ENCODE measurements at regions not wholly inside any gene's neighbourhood (a gene's known extent, or its start where the extent isn't known, plus 50 kb on each side); places are given as distances from the start of the nearest gene placed in this dataset.

GRCh38 chr2:126482582-126483464, 173.1 kb upstream of the GYPC start:
- TF ChIP-seq POLR2A (IDR thresholded peaks at IDR 0.05): no peak
- TF ChIP-seq POLR2AphosphoS5 (IDR thresholded peaks at IDR 0.05): no peak
- TF ChIP-seq, protein P1, sequence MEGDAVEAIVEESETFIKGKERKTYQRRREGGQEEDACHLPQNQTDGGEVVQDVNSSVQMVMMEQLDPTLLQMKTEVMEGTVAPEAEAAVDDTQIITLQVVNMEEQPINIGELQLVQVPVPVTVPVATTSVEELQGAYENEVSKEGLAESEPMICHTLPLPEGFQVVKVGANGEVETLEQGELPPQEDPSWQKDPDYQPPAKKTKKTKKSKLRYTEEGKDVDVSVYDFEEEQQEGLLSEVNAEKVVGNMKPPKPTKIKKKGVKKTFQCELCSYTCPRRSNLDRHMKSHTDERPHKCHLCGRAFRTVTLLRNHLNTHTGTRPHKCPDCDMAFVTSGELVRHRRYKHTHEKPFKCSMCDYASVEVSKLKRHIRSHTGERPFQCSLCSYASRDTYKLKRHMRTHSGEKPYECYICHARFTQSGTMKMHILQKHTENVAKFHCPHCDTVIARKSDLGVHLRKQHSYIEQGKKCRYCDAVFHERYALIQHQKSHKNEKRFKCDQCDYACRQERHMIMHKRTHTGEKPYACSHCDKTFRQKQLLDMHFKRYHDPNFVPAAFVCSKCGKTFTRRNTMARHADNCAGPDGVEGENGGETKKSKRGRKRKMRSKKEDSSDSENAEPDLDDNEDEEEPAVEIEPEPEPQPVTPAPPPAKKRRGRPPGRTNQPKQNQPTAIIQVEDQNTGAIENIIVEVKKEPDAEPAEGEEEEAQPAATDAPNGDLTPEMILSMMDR (IDR thresholded peaks at IDR 0.05): no peak
- TF ChIP-seq EP300 (IDR thresholded peaks at IDR 0.05): no peak
- DNase-seq: peak in 1 of 2 donors; percentile 37
- H3K4me1 ChIP-seq: no peaks in the 10 kb centered on the region
- ATAC-seq (ENCODE audit: low FRiP score in 2 of 2): peak in 1 of 2 donors; percentile 11
- H3K27me3 ChIP-seq: no peaks in the 10 kb centered on the region
- H3K9me3 ChIP-seq: no peaks in the 10 kb centered on the region
- H3K4me3 ChIP-seq: no peak overlapping the region
- no peak overlapping the region for H3K27ac ChIP-seq
- 84 to 92% methylated on average over 11 to 19 of the region's 19 CpGs for WGBS, 2 donors
- H3K36me3 ChIP-seq: no peaks in the 10 kb centered on the region

DNA sequence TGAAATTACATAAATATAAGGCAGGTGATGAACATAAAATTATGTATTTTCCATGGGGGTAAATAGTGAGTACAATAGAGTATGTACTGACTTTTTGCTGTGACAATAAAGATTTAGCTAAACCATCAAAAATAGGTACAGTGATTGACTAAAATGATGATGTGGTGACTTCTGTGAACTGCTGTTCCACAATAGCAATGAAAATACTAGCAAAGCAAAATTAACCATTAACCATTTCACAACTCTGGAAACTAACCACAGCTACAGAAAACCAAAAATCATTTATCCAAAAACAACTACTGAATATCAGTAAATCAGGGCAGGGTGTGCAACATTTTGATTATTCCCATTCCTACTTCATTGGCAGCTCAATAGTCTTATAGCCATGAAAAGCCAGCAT, 161.4 kb upstream of the GYPC start:
- DNase-seq: no peak
- ATAC-seq (ENCODE audit: low FRiP score in 2 of 2): no peak
- no peaks in the 10 kb centered on the region for H3K27me3 ChIP-seq
- H3K9me3 ChIP-seq: peaks cover 0 to 11% (median 5%) of the 10 kb centered on the region in 4 donors
- TF ChIP-seq EP300 (IDR thresholded peaks at IDR 0.05): no peak
- no peak for TF ChIP-seq POLR2A (IDR thresholded peaks at IDR 0.05)
- TF ChIP-seq POLR2AphosphoS5 (IDR thresholded peaks at IDR 0.05): no peak
- TF ChIP-seq, protein P1 (IDR thresholded peaks at IDR 0.05): no peak
- H3K36me3 ChIP-seq: no peaks in the 10 kb centered on the region
- no peak overlapping the region for H3K4me3 ChIP-seq
- no peaks in the 10 kb centered on the region for H3K4me1 ChIP-seq
- no peak overlapping the region for H3K27ac ChIP-seq

- Histone ChIP-seq H3K4me3 (no peak overlapping the region), H3K27ac (no peak overlapping the region), H3K9me3 (peaks cover 0 to 11% (median 5%) of the 10 kb centered on the region in 4 donors), H3K36me3 (no peaks in the 10 kb centered on the region), H3K27me3 (no peaks in the 10 kb centered on the region), H3K4me1 (no peaks in the 10 kb centered on the region)
- WGBS, 2 donors: 58 to 60% methylated on average over 2 of the region's 2 CpGs
- ATAC-seq (ENCODE audit: low FRiP score in 2 of 2): no peak
- DNase-seq: no peak
- TF ChIP-seq POLR2AphosphoS5 (IDR thresholded peaks at IDR 0.05) (no peak), POLR2A (IDR thresholded peaks at IDR 0.05) (no peak), EP300 (IDR thresholded peaks at IDR 0.05) (no peak)
- TF ChIP-seq, protein P1 (IDR thresholded peaks at IDR 0.05): no peak
Observed at GRCh38 chr2:126495189-126495588, 160.8 kb upstream of the GYPC start.

GRCh38 chr2:126496493-126496892, 159.5 kb upstream of the GYPC start:
- ATAC-seq (ENCODE audit: low FRiP score in 2 of 2): no peak
- no peak for DNase-seq
- 91 to 92% methylated on average over 5 of the region's 5 CpGs for WGBS, 2 donors
- Histone ChIP-seq H3K4me3 (no peak overlapping the region), H3K27me3 (no peaks in the 10 kb centered on the region), H3K4me1 (no peaks in the 10 kb centered on the region), H3K27ac (no peak overlapping the region), H3K36me3 (no peaks in the 10 kb centered on the region), H3K9me3 (peaks cover 0 to 11% (median 5%) of the 10 kb centered on the region in 4 donors)
- TF ChIP-seq, protein P1 (IDR thresholded peaks at IDR 0.05): no peak
- no peak for TF ChIP-seq POLR2A (IDR thresholded peaks at IDR 0.05)
- no peak for TF ChIP-seq POLR2AphosphoS5 (IDR thresholded peaks at IDR 0.05)
- TF ChIP-seq EP300 (IDR thresholded peaks at IDR 0.05): no peak

DNA sequence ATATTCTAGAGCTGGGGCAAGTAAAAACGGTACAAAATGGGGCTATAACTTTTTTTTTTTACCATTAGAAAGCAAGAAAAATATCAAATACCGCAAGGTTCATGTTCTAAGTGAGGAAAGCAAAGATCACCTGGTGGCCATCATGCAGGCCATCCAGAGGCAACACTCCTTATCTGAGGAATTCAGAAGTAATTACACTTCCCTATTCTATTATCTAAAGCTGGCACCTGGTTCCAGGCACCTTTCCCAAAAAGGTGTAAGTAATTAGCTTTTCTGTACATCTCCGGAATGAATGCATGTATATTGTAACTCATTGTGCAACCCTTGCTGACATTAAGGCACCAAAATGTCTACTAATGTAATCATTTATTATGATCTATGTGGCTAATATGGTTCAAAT, 152.5 kb upstream of the GYPC start:
- Histone ChIP-seq H3K4me3 (no peak overlapping the region), H3K9me3 (no peaks in the 10 kb centered on the region), H3K27me3 (no peaks in the 10 kb centered on the region), H3K4me1 (no peaks in the 10 kb centered on the region), H3K36me3 (no peaks in the 10 kb centered on the region), H3K27ac (no peak overlapping the region)
- TF ChIP-seq, protein P1 (IDR thresholded peaks at IDR 0.05): no peak
- TF ChIP-seq POLR2AphosphoS5 (IDR thresholded peaks at IDR 0.05) (no peak), EP300 (IDR thresholded peaks at IDR 0.05) (no peak), POLR2A (IDR thresholded peaks at IDR 0.05) (no peak)
- WGBS, 2 donors: 68 to 78% methylated on average over 3 of the region's 3 CpGs
- ATAC-seq (ENCODE audit: low FRiP score in 2 of 2): no peak
- no peak for DNase-seq
